DOHH2 (cell line): ENCODE measurements at regions not wholly inside any gene's neighbourhood (a gene's known extent, or its start where the extent isn't known, plus 50 kb on each side); places are given as distances from the start of the nearest gene placed in this dataset.

ENCODE experiments used
- H3F3A ChIP-seq: fragments of 200-600 bp; sonication (generic), shearing (Covaris generic); 2 replicates; pipeline ENCODE4 v1.6.0; 2016; ENCODE audit warnings: antibody characterized with exemption, mild to moderate bottlenecking; ENCODE audit not compliant: control insufficient read depth, insufficient read depth
- H3K27ac ChIP-seq: fragments of 200-600 bp; sonication (generic); 2 replicates; pipeline ENCODE4 v1.5.1; 2014; ENCODE audit warnings: low read depth, mild to moderate bottlenecking, low read length, moderate library complexity
- H3K27me3 ChIP-seq: fragments of 200-600 bp; sonication (generic); 2 replicates; pipeline ENCODE4 v1.6.1; 2014; ENCODE audit warnings: mild to moderate bottlenecking, low read length, mixed read lengths; ENCODE audit not compliant: control insufficient read depth
- H3K36me3 ChIP-seq: fragments of 200-600 bp; sonication (generic); 2 replicates; pipeline ENCODE4 v1.6.1; 2014; ENCODE audit warnings: mild to moderate bottlenecking, low read length, moderate library complexity, mixed read lengths; ENCODE audit not compliant: control insufficient read depth
- H3K4me1 ChIP-seq: fragments of 200-600 bp; sonication (generic); 2 replicates; pipeline ENCODE4 v1.6.1; 2014; ENCODE audit warnings: mild to moderate bottlenecking, low read length, mixed read lengths; ENCODE audit not compliant: control insufficient read depth
- H3K4me2 ChIP-seq: fragments of 200-600 bp; sonication (generic); 2 replicates; pipeline ENCODE4 v1.6.0; 2014; ENCODE audit warnings: mild to moderate bottlenecking, low read length, moderate library complexity
- H3K4me3 ChIP-seq: fragments of 200-600 bp; sonication (generic); 2 replicates; pipeline ENCODE4 v1.5.1; 2014; ENCODE audit warnings: mild to moderate bottlenecking, low read length, mixed read lengths
- H3K79me2 ChIP-seq: fragments of 200-600 bp; sonication (generic); 2 replicates; pipeline ENCODE4 v1.6.1; 2014; ENCODE audit warnings: mild to moderate bottlenecking, low read length, mixed read lengths; ENCODE audit not compliant: control insufficient read depth
- H3K9me2 ChIP-seq: fragments of 200-600 bp; sonication (generic); replicated peaks from 2 replicates; pipeline ENCODE4 v1.6.1; 2014; ENCODE audit warnings: mild to moderate bottlenecking, low read length, mixed read lengths; ENCODE audit not compliant: control insufficient read depth
- H3K9me3 ChIP-seq: fragments of 200-600 bp; sonication (generic); 2 replicates; pipeline ENCODE4 v1.6.1; 2014; ENCODE audit warnings: antibody characterized with exemption, low read length, mixed read lengths; ENCODE audit not compliant: control insufficient read depth, insufficient read depth
- H4K20me1 ChIP-seq: fragments of 200-600 bp; sonication (generic); 2 replicates; pipeline ENCODE4 v1.6.0; 2014; ENCODE audit warnings: low read depth, mild to moderate bottlenecking, antibody characterized with exemption, low read length, moderate library complexity; ENCODE audit not compliant: control insufficient read depth, insufficient read depth
- EZH2phosphoT487 ChIP-seq: fragments of 200-600 bp; sonication (generic); IDR thresholded peaks from 2 replicates; pipeline ENCODE4 v1.6.1; 2017; ENCODE audit warnings: borderline replicate concordance, mild to moderate bottlenecking, antibody characterized with exemption, low read length, moderate library complexity, mixed read lengths
- TF ChIP-seq, protein P1 (sequence below): fragments of 200-600 bp; sonication (generic); IDR thresholded peaks from one replicate; pipeline ENCODE4 v1.5.1; 2014; ENCODE audit warnings: antibody characterized with exemption, mild to moderate bottlenecking, low read depth, low read length; ENCODE audit not compliant: poor library complexity, severe bottlenecking

DNA sequence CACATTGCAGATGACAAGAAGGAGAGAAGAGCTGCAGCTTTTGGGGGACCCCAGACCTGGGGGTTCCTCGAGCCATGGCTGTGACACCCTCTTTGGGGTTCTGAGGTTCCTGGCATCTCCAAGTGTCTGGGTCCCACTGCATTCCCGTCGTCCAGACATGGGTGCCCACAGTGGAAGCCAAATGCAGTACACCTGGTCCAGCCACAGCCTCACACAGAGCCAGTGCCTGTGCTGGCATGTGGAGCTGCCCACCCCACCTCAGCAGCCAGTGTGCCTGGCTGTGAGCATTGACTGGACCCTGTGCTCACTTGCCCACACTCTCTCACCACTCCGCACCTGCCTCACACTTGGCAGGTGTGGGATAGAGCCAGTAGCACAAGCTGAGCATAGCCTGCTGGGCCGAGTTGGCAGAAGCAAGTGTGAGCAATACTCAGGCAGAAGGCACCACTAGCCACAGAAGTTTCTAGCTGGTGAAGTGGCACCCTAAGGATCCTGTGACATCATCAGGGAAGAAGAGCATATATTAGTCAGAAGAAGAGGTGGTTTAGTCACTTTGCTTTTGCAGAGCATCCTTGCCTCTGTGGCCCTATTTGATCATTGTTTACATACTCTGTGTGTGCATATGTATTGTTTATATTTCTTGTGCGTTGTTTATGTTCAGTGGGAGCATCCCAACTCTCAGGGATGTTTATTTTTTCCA, 65.0 kb upstream of the MAGEB2 start:
- H3K27ac ChIP-seq = no peak overlapping the region
- H3K9me3 ChIP-seq = no peaks in the 10 kb centered on the region

GRCh38 chrX:30151964-30152363, 63.4 kb upstream of the MAGEB2 start:
- H3K4me3 ChIP-seq = no peak overlapping the region
- H3K4me2 ChIP-seq = no peak overlapping the region
- H3K9me3 ChIP-seq = no peaks in the 10 kb centered on the region
- no peaks in the 10 kb centered on the region for H3K9me2 ChIP-seq
- no peaks in the 10 kb centered on the region for H3K4me1 ChIP-seq
- no peaks in the 10 kb centered on the region for H4K20me1 ChIP-seq
- TF ChIP-seq, protein P1, sequence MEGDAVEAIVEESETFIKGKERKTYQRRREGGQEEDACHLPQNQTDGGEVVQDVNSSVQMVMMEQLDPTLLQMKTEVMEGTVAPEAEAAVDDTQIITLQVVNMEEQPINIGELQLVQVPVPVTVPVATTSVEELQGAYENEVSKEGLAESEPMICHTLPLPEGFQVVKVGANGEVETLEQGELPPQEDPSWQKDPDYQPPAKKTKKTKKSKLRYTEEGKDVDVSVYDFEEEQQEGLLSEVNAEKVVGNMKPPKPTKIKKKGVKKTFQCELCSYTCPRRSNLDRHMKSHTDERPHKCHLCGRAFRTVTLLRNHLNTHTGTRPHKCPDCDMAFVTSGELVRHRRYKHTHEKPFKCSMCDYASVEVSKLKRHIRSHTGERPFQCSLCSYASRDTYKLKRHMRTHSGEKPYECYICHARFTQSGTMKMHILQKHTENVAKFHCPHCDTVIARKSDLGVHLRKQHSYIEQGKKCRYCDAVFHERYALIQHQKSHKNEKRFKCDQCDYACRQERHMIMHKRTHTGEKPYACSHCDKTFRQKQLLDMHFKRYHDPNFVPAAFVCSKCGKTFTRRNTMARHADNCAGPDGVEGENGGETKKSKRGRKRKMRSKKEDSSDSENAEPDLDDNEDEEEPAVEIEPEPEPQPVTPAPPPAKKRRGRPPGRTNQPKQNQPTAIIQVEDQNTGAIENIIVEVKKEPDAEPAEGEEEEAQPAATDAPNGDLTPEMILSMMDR = no peak
- TF ChIP-seq EZH2phosphoT487 = no peak
- H3K27ac ChIP-seq = no peak overlapping the region
- H3K27me3 ChIP-seq = no peaks in the 10 kb centered on the region
- no peaks in the 10 kb centered on the region for H3F3A ChIP-seq
- H3K36me3 ChIP-seq = no peaks in the 10 kb centered on the region
- no peaks in the 10 kb centered on the region for H3K79me2 ChIP-seq

More for the DNA sequence above, 65.0 kb upstream of the MAGEB2 start:
- no peaks in the 10 kb centered on the region for H3K79me2 ChIP-seq
- no peaks in the 10 kb centered on the region for H4K20me1 ChIP-seq
- no peaks in the 10 kb centered on the region for H3K9me2 ChIP-seq
- TF ChIP-seq, protein P1 = no peak
- no peak for TF ChIP-seq EZH2phosphoT487
- H3K36me3 ChIP-seq = no peaks in the 10 kb centered on the region
- H3K4me3 ChIP-seq = no peak overlapping the region
- H3K27me3 ChIP-seq = no peaks in the 10 kb centered on the region
- no peaks in the 10 kb centered on the region for H3F3A ChIP-seq
- H3K4me2 ChIP-seq = no peak overlapping the region
- no peaks in the 10 kb centered on the region for H3K4me1 ChIP-seq

DNA sequence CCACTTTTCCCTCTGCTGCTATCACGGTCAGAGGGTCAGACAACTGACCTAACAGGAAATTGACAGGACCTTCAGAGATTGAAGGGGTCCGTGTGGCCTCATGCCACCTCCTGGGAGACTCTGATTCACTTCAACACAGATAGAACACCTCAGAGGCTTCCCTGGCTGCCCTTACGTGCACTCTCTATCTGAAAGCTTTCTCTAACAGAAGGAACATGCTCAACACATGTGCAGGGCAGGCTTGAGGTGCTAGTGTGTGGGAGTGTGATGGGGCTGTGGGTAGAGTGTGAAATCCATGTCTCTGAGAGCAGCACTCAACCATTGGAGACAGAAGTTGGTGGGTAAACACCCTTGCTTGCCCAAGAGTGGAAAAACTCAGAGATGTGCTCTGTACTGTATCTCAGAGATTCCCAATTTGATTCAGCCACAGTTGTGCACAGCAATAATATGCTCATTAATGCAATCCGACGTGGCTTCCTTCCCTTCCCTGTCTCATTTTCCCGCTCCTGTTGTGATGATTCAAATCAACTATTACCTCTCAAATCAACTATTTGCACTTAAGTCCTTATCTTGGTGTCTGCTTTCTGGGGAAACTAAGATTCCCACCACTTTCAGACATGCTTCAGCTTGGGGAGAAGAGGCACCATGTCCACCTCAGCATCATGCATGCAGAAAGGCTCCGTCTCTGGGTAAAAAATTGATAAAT, 62.0 kb upstream of the MAGEB2 start:
- Histone ChIP-seq H3F3A (no peaks in the 10 kb centered on the region), H3K27me3 (no peaks in the 10 kb centered on the region), H3K4me1 (no peaks in the 10 kb centered on the region), H3K36me3 (no peaks in the 10 kb centered on the region), H4K20me1 (no peaks in the 10 kb centered on the region), H3K79me2 (no peaks in the 10 kb centered on the region), H3K27ac (no peak overlapping the region), H3K4me3 (no peak overlapping the region), H3K9me2 (no peaks in the 10 kb centered on the region), H3K4me2 (no peak overlapping the region), H3K9me3 (no peaks in the 10 kb centered on the region)
- no peak for TF ChIP-seq EZH2phosphoT487
- TF ChIP-seq, protein P1 = no peak
